CD4-positive, CD25-positive, alpha-beta regulatory T cell (primary cell): ENCODE measurements at regions not wholly inside any gene's neighbourhood (a gene's known extent, or its start where the extent isn't known, plus 50 kb on each side); places are given as distances from the start of the nearest gene placed in this dataset.
"Not testable (repeated sequence)": the region's sequence is repeated elsewhere in the genome, so short reads cannot be mapped to it uniquely, and the experiment has no call there.

Experiments used
- ATAC-seq, 2 donors: fragments of 150-1000 bp; cut with Tn5 transposase; one replicate each; pipeline ENCODE4 v1.10.0; 2021; ENCODE audit warnings: low read depth in 2 of 2, moderate number of reproducible peaks in 2 of 2, moderate library complexity in 1 of 2
- DNase-seq, 3 donors: peaks; one replicate each; pipeline versions ENCODE4 v3.0.0 to v3.0.0-alpha.2; 2012 to 2022; ENCODE audit warnings: mixed read lengths in 1 of 3
- H3K27ac ChIP-seq: one replicate; pipeline ENCODE4 v1.7.0; 2013; ENCODE audit warnings: mild to moderate bottlenecking, low read length; ENCODE audit not compliant: insufficient read depth, poor library complexity, severe bottlenecking
- H3K27me3 ChIP-seq: one replicate; pipeline ENCODE4 v1.7.0; 2013; ENCODE audit warnings: low read length; ENCODE audit not compliant: control insufficient read depth, insufficient read depth
- H3K36me3 ChIP-seq: one replicate; pipeline ENCODE4 v1.7.0; 2013; ENCODE audit warnings: mild to moderate bottlenecking, low read length, moderate library complexity; ENCODE audit not compliant: control insufficient read depth, insufficient read depth
- H3K4me1 ChIP-seq: 2 replicates; pipeline ENCODE4 v1.7.0; 2013; ENCODE audit warnings: mild to moderate bottlenecking, low read length; ENCODE audit not compliant: insufficient read depth, control insufficient read depth, poor library complexity, severe bottlenecking
- H3K4me3 ChIP-seq: one replicate; pipeline ENCODE4 v1.7.0; 2013; ENCODE audit warnings: low read depth, mild to moderate bottlenecking, low read length, moderate library complexity
- H3K9me3 ChIP-seq, 2 experiments: 1 replicate in 1 of 2; 2 replicates in 1 of 2; pipeline ENCODE4 v1.7.0; 2013; ENCODE audit warnings: low read length in 2 of 2, mild to moderate bottlenecking in 1 of 2, moderate library complexity in 1 of 2; ENCODE audit not compliant: control insufficient read depth in 2 of 2
- H3K27ac Mint-ChIP-seq, 3 donors: one replicate each; pipeline ENCODE4 v1.8.0; 2020 to 2022; ENCODE audit warnings: mild to moderate bottlenecking in 3 of 3, mixed read lengths in 3 of 3, moderate library complexity in 2 of 3
- H3K27me3 Mint-ChIP-seq: one replicate; pipeline ENCODE4 v1.8.0; 2022; ENCODE audit warnings: mild to moderate bottlenecking, mixed read lengths
- H3K36me3 Mint-ChIP-seq: one replicate; pipeline ENCODE4 v1.8.0; 2020; ENCODE audit warnings: mixed read lengths
- H3K4me1 Mint-ChIP-seq, 4 donors: one replicate each; pipeline ENCODE4 v1.8.0; 2020 to 2022; ENCODE audit warnings: mixed read lengths in 4 of 4, mild to moderate bottlenecking in 1 of 4
- H3K4me3 Mint-ChIP-seq, 4 donors: one replicate each; pipeline ENCODE4 v1.8.0; 2020 to 2022; ENCODE audit warnings: mild to moderate bottlenecking in 4 of 4, mixed read lengths in 4 of 4, moderate library complexity in 3 of 4
- H3K9me3 Mint-ChIP-seq, 7 donors: one replicate each; pipeline ENCODE4 v1.8.0; 2020 to 2022; ENCODE audit warnings: mixed read lengths in 7 of 7, mild to moderate bottlenecking in 3 of 7, moderate library complexity in 2 of 7

DNA sequence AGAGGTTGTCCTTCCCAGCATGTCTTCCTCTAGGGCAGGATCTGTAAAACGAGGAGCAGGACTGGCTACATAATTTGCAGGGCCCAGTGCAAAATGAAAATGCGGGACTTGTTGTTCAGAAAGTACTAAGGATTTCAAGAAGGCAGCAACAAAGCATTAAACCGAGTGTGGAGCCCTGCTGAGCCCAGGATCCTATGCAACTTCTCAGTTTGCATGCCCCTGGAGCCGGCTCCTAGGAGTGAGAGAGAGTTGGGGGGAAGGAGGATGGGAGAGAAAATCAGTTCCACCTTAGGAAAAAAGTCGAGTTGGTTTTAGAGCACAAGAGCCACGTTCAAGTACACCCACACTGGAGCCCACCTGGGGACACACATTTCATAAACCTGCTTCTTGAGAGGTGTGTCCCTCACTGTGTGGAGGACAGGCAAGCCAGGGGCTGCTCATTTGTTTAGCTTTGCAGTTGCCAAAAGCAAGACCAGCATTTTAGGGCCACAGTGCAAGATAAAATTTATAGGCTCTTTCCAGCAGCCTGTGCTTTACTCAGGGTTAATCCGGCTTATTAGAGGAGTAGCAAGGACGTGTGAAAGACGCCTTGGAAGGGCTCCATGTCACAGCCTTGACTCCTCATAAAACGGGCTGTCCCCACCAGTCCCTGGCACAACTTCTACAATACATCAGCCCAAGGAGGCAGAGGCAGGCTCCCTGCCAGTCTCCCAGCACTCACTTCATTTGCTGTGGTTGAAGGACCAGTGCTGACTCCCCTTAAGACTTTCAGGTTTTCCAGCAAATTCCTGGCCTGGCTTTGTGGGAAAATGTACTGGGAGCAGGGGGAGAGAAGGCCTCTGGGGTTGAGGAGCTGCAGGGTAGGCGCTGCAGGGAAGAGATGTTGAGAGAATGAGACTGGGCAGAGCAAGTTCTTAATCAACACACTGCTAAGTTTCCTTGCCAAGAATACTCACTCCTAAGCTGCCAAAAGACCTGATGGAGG is 159.7 kb upstream of the SEMA6A start:
- Mint-ChIP-seq H3K4me1 (no peaks in the 10 kb centered on the region), H3K4me3 (no peak overlapping the region), H3K27ac (no peak overlapping the region), H3K36me3 (no peaks in the 10 kb centered on the region), H3K27me3 (peaks cover 4% of the 10 kb centered on the region), H3K9me3 (peaks cover 0 to 3% (median 0%) of the 10 kb centered on the region in 7 donors)
- H3K27ac ChIP-seq: no peak overlapping the region
- H3K36me3 ChIP-seq: no peaks in the 10 kb centered on the region
- H3K27me3 ChIP-seq: no peaks in the 10 kb centered on the region
- H3K4me1 ChIP-seq: no peaks in the 10 kb centered on the region
- H3K9me3 ChIP-seq: no peaks in the 10 kb centered on the region
- no peak overlapping the region for H3K4me3 ChIP-seq
- DNase-seq (no peak), ATAC-seq (no peak)

DNA sequence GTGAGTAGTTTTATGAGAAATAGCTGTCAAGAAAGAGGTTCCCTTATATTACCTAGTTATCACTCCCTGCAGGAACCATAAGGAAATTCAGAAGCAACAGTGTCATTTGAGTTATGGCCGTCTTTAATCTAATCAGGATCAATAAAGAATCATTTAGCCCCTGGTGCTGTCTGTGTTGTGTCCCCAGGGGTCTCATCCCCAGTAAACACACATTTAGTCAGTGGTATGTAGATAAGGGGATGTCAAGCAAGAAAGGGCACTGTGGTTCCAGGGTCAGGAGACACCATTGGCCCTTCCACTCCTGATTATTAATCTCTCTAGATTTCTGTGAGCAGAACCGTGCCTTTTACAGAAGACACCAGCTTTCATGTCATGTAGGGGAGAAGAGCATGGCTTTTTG is 158.0 kb upstream of the SEMA6A start:
- Histone ChIP-seq H3K27ac (no peak overlapping the region), H3K36me3 (no peaks in the 10 kb centered on the region), H3K9me3 (no peaks in the 10 kb centered on the region), H3K4me1 (no peaks in the 10 kb centered on the region), H3K27me3 (no peaks in the 10 kb centered on the region), H3K4me3 (no peak overlapping the region)
- DNase-seq: no peak
- H3K27me3 Mint-ChIP-seq: peaks cover 4% of the 10 kb centered on the region
- no peaks in the 10 kb centered on the region for H3K9me3 Mint-ChIP-seq
- no peak for ATAC-seq
- H3K4me1 Mint-ChIP-seq: no peaks in the 10 kb centered on the region
- H3K4me3 Mint-ChIP-seq: no peak overlapping the region
- H3K27ac Mint-ChIP-seq: no peak overlapping the region
- no peaks in the 10 kb centered on the region for H3K36me3 Mint-ChIP-seq

DNA sequence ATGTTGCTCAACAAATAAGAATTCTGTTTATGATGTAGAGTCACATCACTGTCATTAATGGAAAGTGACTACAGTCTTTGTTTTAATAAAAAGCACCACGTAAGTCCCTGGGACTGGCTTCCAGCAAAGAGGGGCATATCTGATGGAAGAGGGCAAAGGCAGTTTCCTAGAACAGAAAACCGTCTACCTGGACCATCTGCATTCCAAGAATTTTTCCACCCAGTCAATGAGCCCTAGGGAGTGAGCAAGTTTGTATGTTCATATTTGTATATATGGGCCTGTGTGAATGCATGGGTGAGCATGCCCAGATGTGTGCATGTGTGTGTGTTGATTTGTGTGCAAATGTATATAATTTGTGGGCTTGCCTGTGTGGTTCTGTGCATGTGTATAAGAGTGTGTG is 156.8 kb upstream of the SEMA6A start:
- no peaks in the 10 kb centered on the region for H3K36me3 Mint-ChIP-seq
- H3K36me3 ChIP-seq: no peaks in the 10 kb centered on the region
- H3K9me3 ChIP-seq: no peaks in the 10 kb centered on the region

DNA sequence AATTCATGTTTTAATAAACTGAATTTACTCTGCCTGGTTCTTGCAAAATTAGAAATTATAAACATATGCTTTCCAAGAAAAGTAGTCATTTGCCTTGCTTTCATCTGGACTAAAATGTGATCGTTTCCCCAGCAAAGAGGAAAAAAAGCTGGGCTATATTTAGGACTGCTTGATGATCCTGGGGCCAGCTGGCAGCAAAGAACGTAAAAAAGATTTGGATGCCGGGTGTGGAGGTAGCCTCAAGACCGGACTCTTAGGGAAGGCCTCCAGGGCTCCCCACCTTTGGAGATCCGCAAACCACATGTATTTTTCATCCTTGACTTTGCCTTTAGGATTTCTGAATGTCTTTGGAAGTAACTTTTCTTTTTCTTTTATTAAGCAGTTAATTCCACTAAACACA is 156.1 kb upstream of the SEMA6A start:
- no peaks in the 10 kb centered on the region for H3K27me3 Mint-ChIP-seq
- Histone ChIP-seq H3K27me3 (no peaks in the 10 kb centered on the region), H3K4me3 (no peak overlapping the region), H3K4me1 (no peaks in the 10 kb centered on the region), H3K9me3 (no peaks in the 10 kb centered on the region), H3K27ac (no peak overlapping the region), H3K36me3 (no peaks in the 10 kb centered on the region)
- DNase-seq (no peak), ATAC-seq (no peak)
- H3K4me3 Mint-ChIP-seq: no peak overlapping the region
- no peaks in the 10 kb centered on the region for H3K4me1 Mint-ChIP-seq
- no peaks in the 10 kb centered on the region for H3K9me3 Mint-ChIP-seq
- no peaks in the 10 kb centered on the region for H3K36me3 Mint-ChIP-seq
- no peak overlapping the region for H3K27ac Mint-ChIP-seq

More for the DNA sequence above, 156.8 kb upstream of the SEMA6A start:
- H3K27me3 ChIP-seq: no peaks in the 10 kb centered on the region
- Mint-ChIP-seq H3K4me3 (no peak overlapping the region), H3K27me3 (no peaks in the 10 kb centered on the region), H3K27ac (no peak overlapping the region), H3K4me1 (no peaks in the 10 kb centered on the region), H3K9me3 (no peaks in the 10 kb centered on the region)
- no peak overlapping the region for H3K27ac ChIP-seq
- no peaks in the 10 kb centered on the region for H3K4me1 ChIP-seq
- DNase-seq (no peak), ATAC-seq (no peak)
- H3K4me3 ChIP-seq: no peak overlapping the region

DNA sequence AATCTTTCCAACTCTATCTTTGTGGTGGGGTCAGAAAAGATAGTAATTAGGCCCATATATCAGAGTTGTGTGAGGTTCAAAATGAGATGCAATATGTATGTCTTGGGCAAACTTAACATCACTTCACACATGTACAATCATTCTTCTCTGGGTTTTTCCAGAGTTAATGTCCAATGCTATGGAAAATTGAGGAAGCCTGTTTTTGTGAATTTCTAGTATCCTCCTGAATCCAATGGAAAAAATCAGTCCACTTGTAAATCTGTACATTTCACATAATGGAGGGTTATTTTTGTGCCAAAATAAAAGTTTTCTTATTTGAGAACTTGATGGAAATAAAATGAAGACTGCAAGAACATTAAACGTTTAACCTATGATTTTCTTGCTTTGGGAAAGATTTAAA is 155.6 kb upstream of the SEMA6A start:
- no peak overlapping the region for H3K4me3 ChIP-seq
- no peak overlapping the region for H3K27ac Mint-ChIP-seq
- no peak for ATAC-seq

DNA sequence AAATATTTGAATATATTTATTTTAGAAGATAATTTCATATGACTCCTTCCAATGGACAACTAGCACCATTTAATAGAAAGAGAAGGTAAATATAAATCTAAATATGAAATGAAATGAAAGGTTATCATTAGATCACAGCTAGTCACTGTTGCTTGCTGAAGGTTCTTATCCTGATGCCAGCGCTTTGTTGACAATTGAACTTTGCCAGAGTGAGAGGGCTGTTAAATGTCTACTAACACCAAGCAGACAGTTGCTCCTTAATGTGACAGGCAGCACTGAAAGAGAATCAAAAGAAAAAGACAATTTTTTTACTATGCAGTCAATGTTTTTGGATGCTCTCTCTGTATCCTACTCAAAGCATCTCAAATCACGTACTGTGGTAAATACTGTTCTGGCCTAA is 152.6 kb upstream of the SEMA6A start:
- Histone ChIP-seq H3K27me3 (no peaks in the 10 kb centered on the region), H3K9me3 (no peaks in the 10 kb centered on the region), H3K4me1 (no peaks in the 10 kb centered on the region), H3K27ac (no peak overlapping the region), H3K4me3 (no peak overlapping the region), H3K36me3 (no peaks in the 10 kb centered on the region)
- no peaks in the 10 kb centered on the region for H3K9me3 Mint-ChIP-seq
- no peak overlapping the region for H3K27ac Mint-ChIP-seq
- no peak for ATAC-seq
- no peak for DNase-seq
- no peaks in the 10 kb centered on the region for H3K4me1 Mint-ChIP-seq
- H3K4me3 Mint-ChIP-seq: no peak overlapping the region
- H3K27me3 Mint-ChIP-seq: no peaks in the 10 kb centered on the region
- no peaks in the 10 kb centered on the region for H3K36me3 Mint-ChIP-seq

More for the DNA sequence above, 155.6 kb upstream of the SEMA6A start:
- Histone ChIP-seq H3K36me3 (no peaks in the 10 kb centered on the region), H3K27ac (no peak overlapping the region), H3K27me3 (no peaks in the 10 kb centered on the region), H3K9me3 (no peaks in the 10 kb centered on the region), H3K4me1 (no peaks in the 10 kb centered on the region)
- no peaks in the 10 kb centered on the region for H3K27me3 Mint-ChIP-seq
- no peaks in the 10 kb centered on the region for H3K36me3 Mint-ChIP-seq
- H3K4me3 Mint-ChIP-seq: no peak overlapping the region
- H3K4me1 Mint-ChIP-seq: no peaks in the 10 kb centered on the region
- no peak for DNase-seq
- no peaks in the 10 kb centered on the region for H3K9me3 Mint-ChIP-seq

DNA sequence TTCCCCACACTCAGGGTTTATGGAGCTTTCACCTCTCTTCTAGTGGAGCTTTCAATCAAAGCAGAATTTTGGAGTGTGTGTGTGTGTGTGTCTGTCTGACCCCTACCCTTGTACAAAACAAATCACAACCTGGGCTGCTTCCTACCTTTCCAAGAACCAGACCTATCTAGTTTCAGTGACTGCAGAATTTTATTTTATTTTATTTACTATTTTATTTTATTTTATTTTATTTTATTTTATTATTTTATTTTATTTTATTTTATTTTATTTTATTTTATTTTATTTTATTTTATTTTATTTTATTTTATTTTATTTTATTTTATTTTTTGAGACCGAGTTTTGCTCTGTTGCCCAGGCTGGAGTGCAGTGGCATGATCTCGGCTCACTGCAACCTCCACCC is 151.6 kb upstream of the SEMA6A start:
- not testable (repeated sequence) for H3K36me3 Mint-ChIP-seq, H3K36me3 ChIP-seq, DNase-seq, H3K9me3 ChIP-seq, H3K27ac Mint-ChIP-seq, H3K4me1 Mint-ChIP-seq, H3K27me3 Mint-ChIP-seq, H3K4me1 ChIP-seq, H3K27ac ChIP-seq, H3K4me3 Mint-ChIP-seq, ATAC-seq, H3K9me3 Mint-ChIP-seq, H3K27me3 ChIP-seq, H3K4me3 ChIP-seq

DNA sequence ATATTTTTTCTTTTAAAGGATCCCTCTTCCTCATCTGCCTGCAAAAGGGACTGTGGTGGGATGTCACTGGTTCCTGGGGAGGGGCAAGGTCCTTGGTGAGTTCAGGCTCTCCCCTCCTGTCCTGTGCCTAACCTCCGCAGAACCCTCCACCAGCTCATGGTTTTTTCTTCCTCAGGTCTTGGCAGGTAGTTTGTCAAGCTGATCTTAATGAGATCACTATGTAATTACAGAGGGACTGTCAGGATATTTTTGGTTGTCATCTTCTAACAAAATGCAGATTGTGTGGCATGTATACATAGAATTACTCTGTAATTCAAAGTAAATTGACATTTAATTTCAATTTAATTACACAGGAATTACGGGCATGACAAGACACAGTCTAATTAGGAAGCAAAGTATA is 150.3 kb upstream of the SEMA6A start:
- no peak overlapping the region for H3K4me3 ChIP-seq
- H3K9me3 Mint-ChIP-seq: no peaks in the 10 kb centered on the region
- H3K9me3 ChIP-seq: no peaks in the 10 kb centered on the region
- no peaks in the 10 kb centered on the region for H3K36me3 ChIP-seq
- H3K27ac ChIP-seq: no peak overlapping the region
- no peaks in the 10 kb centered on the region for H3K4me1 ChIP-seq
- H3K4me3 Mint-ChIP-seq: no peak overlapping the region
- no peaks in the 10 kb centered on the region for H3K36me3 Mint-ChIP-seq
- no peak overlapping the region for H3K27ac Mint-ChIP-seq
- no peaks in the 10 kb centered on the region for H3K27me3 ChIP-seq
- H3K27me3 Mint-ChIP-seq: no peaks in the 10 kb centered on the region
- ATAC-seq (no peak), DNase-seq (no peak)
- H3K4me1 Mint-ChIP-seq: no peaks in the 10 kb centered on the region
